ENCODE measurements at regions not wholly inside any gene's neighbourhood (a gene's known extent, or its start where the extent isn't known, plus 50 kb on each side); places are given as distances from the start of the nearest gene placed in this dataset.

DNA sequence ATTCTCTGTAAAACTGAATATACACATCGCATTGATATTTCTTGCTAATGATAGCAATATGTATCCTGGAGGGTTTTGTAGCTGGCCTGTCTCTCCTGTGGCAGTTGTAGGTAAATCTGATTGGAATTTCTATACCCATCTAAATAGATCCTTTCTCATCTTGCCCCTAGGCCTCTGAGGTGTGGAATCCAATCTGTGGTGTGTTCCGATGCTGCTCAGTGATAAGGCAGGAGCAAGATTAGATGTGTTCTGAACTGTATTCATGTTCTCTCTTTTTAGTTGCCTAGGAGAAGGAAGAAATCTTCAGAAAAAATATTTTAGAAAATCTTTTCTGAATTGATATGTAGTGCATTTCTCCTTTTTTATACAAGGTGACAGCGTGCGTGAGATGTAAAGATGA, 507.5 kb downstream of the NR2F1-AS1 start:
- Histone ChIP-seq H4K20me1 (ENCODE audit: insufficient read depth, low read length) (no peaks in the 10 kb centered on the region), H3F3A (ENCODE audit: insufficient read depth, low read length) (no peaks in the 10 kb centered on the region), H3K27me3 (ENCODE audit: insufficient read depth, low read length) (no peaks in the 10 kb centered on the region), H3K79me2 (ENCODE audit: insufficient read depth, low read length) (no peaks in the 10 kb centered on the region), H3K4me1 (ENCODE audit: insufficient read depth, low read length, severe bottlenecking) (no peaks in the 10 kb centered on the region), H3K9me3 (ENCODE audit: low read length) (no peaks in the 10 kb centered on the region), H3K4me3 (ENCODE audit: low read depth, low read length, poor library complexity, severe bottlenecking) (no peak overlapping the region), H3K4me2 (ENCODE audit: low read length) (no peak overlapping the region), H3K36me3 (ENCODE audit: insufficient read depth, low read length) (no peaks in the 10 kb centered on the region), H3K9me2 (ENCODE audit: low read depth, low read length) (no peaks in the 10 kb centered on the region), H3K27ac (ENCODE audit: low read depth, low read length, poor library complexity, severe bottlenecking) (no peak overlapping the region), H3K9ac (ENCODE audit: low read length) (no peak overlapping the region), H2AFZ (ENCODE audit: low read length) (no peak overlapping the region)
- TF ChIP-seq EZH2 (IDR thresholded peaks at IDR 0.05; ENCODE audit: borderline replicate concordance, low read length) = no peak
- TF ChIP-seq, protein P1, sequence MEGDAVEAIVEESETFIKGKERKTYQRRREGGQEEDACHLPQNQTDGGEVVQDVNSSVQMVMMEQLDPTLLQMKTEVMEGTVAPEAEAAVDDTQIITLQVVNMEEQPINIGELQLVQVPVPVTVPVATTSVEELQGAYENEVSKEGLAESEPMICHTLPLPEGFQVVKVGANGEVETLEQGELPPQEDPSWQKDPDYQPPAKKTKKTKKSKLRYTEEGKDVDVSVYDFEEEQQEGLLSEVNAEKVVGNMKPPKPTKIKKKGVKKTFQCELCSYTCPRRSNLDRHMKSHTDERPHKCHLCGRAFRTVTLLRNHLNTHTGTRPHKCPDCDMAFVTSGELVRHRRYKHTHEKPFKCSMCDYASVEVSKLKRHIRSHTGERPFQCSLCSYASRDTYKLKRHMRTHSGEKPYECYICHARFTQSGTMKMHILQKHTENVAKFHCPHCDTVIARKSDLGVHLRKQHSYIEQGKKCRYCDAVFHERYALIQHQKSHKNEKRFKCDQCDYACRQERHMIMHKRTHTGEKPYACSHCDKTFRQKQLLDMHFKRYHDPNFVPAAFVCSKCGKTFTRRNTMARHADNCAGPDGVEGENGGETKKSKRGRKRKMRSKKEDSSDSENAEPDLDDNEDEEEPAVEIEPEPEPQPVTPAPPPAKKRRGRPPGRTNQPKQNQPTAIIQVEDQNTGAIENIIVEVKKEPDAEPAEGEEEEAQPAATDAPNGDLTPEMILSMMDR (IDR thresholded peaks at IDR 0.05; ENCODE audit: low read length) = no peak

DNA sequence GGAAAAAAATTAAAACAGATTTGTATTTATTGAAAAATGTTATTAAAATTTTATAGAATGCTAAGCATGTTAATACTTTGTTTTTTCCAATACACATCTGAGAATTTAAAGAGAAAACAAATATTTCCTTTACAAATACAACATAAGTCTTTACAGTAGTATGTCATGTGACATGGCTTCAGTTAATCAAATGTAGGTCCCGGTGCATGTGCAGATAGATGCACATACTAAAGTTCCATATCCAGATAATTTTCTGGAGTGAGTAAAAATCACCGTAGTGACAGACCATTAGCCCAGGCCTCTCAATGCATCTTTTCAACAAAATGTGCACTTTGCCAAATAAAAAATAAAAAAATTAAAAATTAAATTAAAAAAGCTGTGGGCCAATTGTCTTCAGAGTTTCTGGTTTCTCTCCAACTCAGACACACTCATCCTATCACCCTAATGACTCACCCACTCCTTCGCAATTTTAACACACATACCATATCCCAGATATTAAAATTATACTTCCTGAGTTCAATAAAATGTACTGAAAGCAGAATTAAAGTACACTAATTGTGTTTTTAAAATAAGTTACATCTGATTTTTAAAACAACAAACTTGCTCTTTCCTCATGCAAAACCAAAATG, 508.1 kb downstream of the NR2F1-AS1 start:
- H3K4me3 ChIP-seq (ENCODE audit: low read depth, low read length, poor library complexity, severe bottlenecking) = no peak overlapping the region
- H3K4me2 ChIP-seq (ENCODE audit: low read length) = no peak overlapping the region
- TF ChIP-seq EZH2 (IDR thresholded peaks at IDR 0.05; ENCODE audit: borderline replicate concordance, low read length) = no peak
- TF ChIP-seq, protein P1 (IDR thresholded peaks at IDR 0.05; ENCODE audit: low read length) = no peak
- no peak overlapping the region for H3K27ac ChIP-seq (ENCODE audit: low read depth, low read length, poor library complexity, severe bottlenecking)
- H4K20me1 ChIP-seq (ENCODE audit: insufficient read depth, low read length) = no peaks in the 10 kb centered on the region
- no peaks in the 10 kb centered on the region for H3K9me2 ChIP-seq (ENCODE audit: low read depth, low read length)
- H2AFZ ChIP-seq (ENCODE audit: low read length) = no peak overlapping the region
- H3K36me3 ChIP-seq (ENCODE audit: insufficient read depth, low read length) = no peaks in the 10 kb centered on the region
- H3K27me3 ChIP-seq (ENCODE audit: insufficient read depth, low read length) = no peaks in the 10 kb centered on the region
- H3K9me3 ChIP-seq (ENCODE audit: low read length) = no peaks in the 10 kb centered on the region
- H3F3A ChIP-seq (ENCODE audit: insufficient read depth, low read length) = no peaks in the 10 kb centered on the region
- H3K4me1 ChIP-seq (ENCODE audit: insufficient read depth, low read length, severe bottlenecking) = no peaks in the 10 kb centered on the region
- no peaks in the 10 kb centered on the region for H3K79me2 ChIP-seq (ENCODE audit: insufficient read depth, low read length)
- no peak overlapping the region for H3K9ac ChIP-seq (ENCODE audit: low read length)

DNA sequence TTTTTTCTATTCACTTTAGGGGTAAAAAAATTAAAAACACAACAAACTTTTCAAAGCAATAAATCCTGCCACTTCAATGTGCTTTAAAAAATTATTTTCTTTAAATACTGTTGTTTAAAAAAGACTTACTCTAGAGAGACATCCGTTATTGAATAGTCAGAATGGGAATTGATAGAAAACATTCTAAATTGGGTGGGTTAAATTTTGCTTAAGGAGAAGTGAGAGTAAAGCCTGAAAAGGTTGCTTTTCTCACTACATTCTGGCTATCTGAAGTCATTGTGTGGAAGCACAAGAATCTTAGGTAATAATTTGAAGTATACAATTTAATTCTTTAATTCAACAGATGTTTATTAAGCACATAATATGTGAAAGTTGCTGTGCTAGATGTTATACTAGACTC, 509.3 kb downstream of the NR2F1-AS1 start:
- H3K4me1 ChIP-seq (ENCODE audit: insufficient read depth, low read length, severe bottlenecking) = no peaks in the 10 kb centered on the region
- no peaks in the 10 kb centered on the region for H3K79me2 ChIP-seq (ENCODE audit: insufficient read depth, low read length)
- H3F3A ChIP-seq (ENCODE audit: insufficient read depth, low read length) = no peaks in the 10 kb centered on the region
- H3K9ac ChIP-seq (ENCODE audit: low read length) = no peak overlapping the region
- no peak overlapping the region for H3K27ac ChIP-seq (ENCODE audit: low read depth, low read length, poor library complexity, severe bottlenecking)
- no peak for TF ChIP-seq EZH2 (IDR thresholded peaks at IDR 0.05; ENCODE audit: borderline replicate concordance, low read length)
- TF ChIP-seq, protein P1 (IDR thresholded peaks at IDR 0.05; ENCODE audit: low read length) = no peak
- H2AFZ ChIP-seq (ENCODE audit: low read length) = no peak overlapping the region
- no peaks in the 10 kb centered on the region for H4K20me1 ChIP-seq (ENCODE audit: insufficient read depth, low read length)
- H3K4me2 ChIP-seq (ENCODE audit: low read length) = no peak overlapping the region
- no peaks in the 10 kb centered on the region for H3K9me2 ChIP-seq (ENCODE audit: low read depth, low read length)
- H3K9me3 ChIP-seq (ENCODE audit: low read length) = no peaks in the 10 kb centered on the region
- no peaks in the 10 kb centered on the region for H3K27me3 ChIP-seq (ENCODE audit: insufficient read depth, low read length)
- no peaks in the 10 kb centered on the region for H3K36me3 ChIP-seq (ENCODE audit: insufficient read depth, low read length)
- H3K4me3 ChIP-seq (ENCODE audit: low read depth, low read length, poor library complexity, severe bottlenecking) = no peak overlapping the region

Measured in OCI-LY1 (cell line).